Hematopoietic multipotent progenitor cell treated with erythropoietin and hydrocortisone succinate and interleukin-3 and kit ligand, for 17 days (in vitro differentiated cells): ENCODE measurements at regions not wholly inside any gene's neighbourhood (a gene's known extent, or its start where the extent isn't known, plus 50 kb on each side); places are given as distances from the start of the nearest gene placed in this dataset.
A peak's percentile ranks its signal among the peaks of the same experiment; 100 is the strongest.
"Not testable (repeated sequence)": the region's sequence is repeated elsewhere in the genome, so short reads cannot be mapped to it uniquely, and the experiment has no call there.

Source experiments
- DNase-seq: peaks from one replicate; pipeline ENCODE4 v3.0.0-alpha.2; 2015; ENCODE audit warnings: low spot score

- no peak for DNase-seq
Measured at GRCh38 chr5:18354828-18355227, 720.6 kb downstream of the TAF11L14 start.

- DNase-seq: no peak
Measured at GRCh38 chr5:18357486-18357885, 723.2 kb downstream of the TAF11L14 start.

- no peak for DNase-seq
Measured at GRCh38 chr5:18366234-18366633, 732.0 kb downstream of the TAF11L14 start.

GRCh38 chr5:18370531-18370930, 736.3 kb downstream of the TAF11L14 start:
- DNase-seq: no peak

- no peak for DNase-seq
Measured at GRCh38 chr5:18375641-18376040, 741.4 kb downstream of the TAF11L14 start.

GRCh38 chr5:18378066-18378465, 743.8 kb downstream of the TAF11L14 start:
- DNase-seq: no peak

- DNase-seq: no peak
Measured at GRCh38 chr5:18379189-18379588, 744.9 kb downstream of the TAF11L14 start.

GRCh38 chr5:18380729-18381362, 746.6 kb downstream of the TAF11L14 start:
- no peak for DNase-seq

GRCh38 chr5:18393565-18394442, 759.5 kb downstream of the TAF11L14 start:
- peak; percentile 6 for DNase-seq

GRCh38 chr5:18394443-18394804, 760.2 kb downstream of the TAF11L14 start:
- no peak for DNase-seq

- DNase-seq: no peak
Measured at GRCh38 chr5:18395126-18396110, 761.2 kb downstream of the TAF11L14 start.

GRCh38 chr5:18397371-18397770, 763.1 kb downstream of the TAF11L14 start:
- no peak for DNase-seq

GRCh38 chr5:18397891-18398290, 763.6 kb downstream of the TAF11L14 start:
- no peak for DNase-seq

GRCh38 chr5:18399461-18400327, 765.4 kb downstream of the TAF11L14 start:
- DNase-seq: not testable (repeated sequence)

GRCh38 chr5:18403141-18403540, 768.9 kb downstream of the TAF11L14 start:
- no peak for DNase-seq

GRCh38 chr5:18403941-18404438, 769.7 kb downstream of the TAF11L14 start:
- DNase-seq: no peak

GRCh38 chr5:18420711-18421110, 786.5 kb downstream of the TAF11L14 start:
- no peak for DNase-seq

- DNase-seq: no peak
Measured at GRCh38 chr5:18433336-18433735, 799.1 kb downstream of the TAF11L14 start.

GRCh38 chr5:18438126-18438525, 803.9 kb downstream of the TAF11L14 start:
- no peak for DNase-seq

- DNase-seq: no peak
Measured at GRCh38 chr5:18455521-18455920, 821.3 kb downstream of the TAF11L14 start.

GRCh38 chr5:18457255-18457654, 823.0 kb downstream of the TAF11L14 start:
- DNase-seq: no peak
